Calu3 (cell line): ENCODE measurements at regions not wholly inside any gene's neighbourhood (a gene's known extent, or its start where the extent isn't known, plus 50 kb on each side); places are given as distances from the start of the nearest gene placed in this dataset.

Experiments
- BruUV-seq: library from RNA; stranded (reverse); fragments of 400-500 nt; replicated peaks from 2 replicates; lab custom pipeline; 2021; lab: Mats Ljungman, UMichigan
- CTCF ChIA-PET: fragments of 300-600 bp; sonication (Branson Sonifier 250); formaldehyde crosslinking; loops from one replicate; lab custom pipeline; 2022; ENCODE audit warnings: antibody characterized with exemption; lab: Charles Lee
- DNase-seq: peaks from one replicate; pipeline ENCODE4 v3.0.0; 2022
- H3K27ac Mint-ChIP-seq: one replicate; pipeline ENCODE4 v1.8.0; 2022; ENCODE audit warnings: mixed read lengths; ENCODE audit not compliant: unreplicated experiment
- H3K27me3 Mint-ChIP-seq: one replicate; pipeline ENCODE4 v1.8.0; 2022; ENCODE audit warnings: mixed read lengths; ENCODE audit not compliant: unreplicated experiment
- H3K36me3 Mint-ChIP-seq: one replicate; pipeline ENCODE4 v1.8.0; 2022; ENCODE audit warnings: mild to moderate bottlenecking, moderate library complexity, mixed read lengths; ENCODE audit not compliant: insufficient read depth, unreplicated experiment
- H3K4me1 Mint-ChIP-seq: one replicate; pipeline ENCODE4 v1.8.0; 2022; ENCODE audit warnings: mild to moderate bottlenecking, low read depth, mixed read lengths; ENCODE audit not compliant: unreplicated experiment
- H3K4me3 Mint-ChIP-seq: one replicate; pipeline ENCODE4 v1.8.0; 2022; ENCODE audit warnings: mild to moderate bottlenecking, low read depth, moderate library complexity, mixed read lengths; ENCODE audit not compliant: unreplicated experiment
- H3K9me3 Mint-ChIP-seq: one replicate; pipeline ENCODE4 v1.8.0; 2022; ENCODE audit warnings: low read depth, mixed read lengths; ENCODE audit not compliant: unreplicated experiment
- CTCF ChIP-seq: fragments of 200-600 bp; IDR thresholded peaks from one replicate; pipeline ENCODE4 v1.8.0; 2022; ENCODE audit warnings: antibody characterized with exemption; ENCODE audit not compliant: unreplicated experiment
- intact Hi-C: fragments of 100-400 bp; cut with micrococcal nuclease; formaldehyde crosslinking; loops from one replicate; pipeline ENCODE4 v1.10.0; 2022; ENCODE audit not compliant: unreplicated experiment

DNA sequence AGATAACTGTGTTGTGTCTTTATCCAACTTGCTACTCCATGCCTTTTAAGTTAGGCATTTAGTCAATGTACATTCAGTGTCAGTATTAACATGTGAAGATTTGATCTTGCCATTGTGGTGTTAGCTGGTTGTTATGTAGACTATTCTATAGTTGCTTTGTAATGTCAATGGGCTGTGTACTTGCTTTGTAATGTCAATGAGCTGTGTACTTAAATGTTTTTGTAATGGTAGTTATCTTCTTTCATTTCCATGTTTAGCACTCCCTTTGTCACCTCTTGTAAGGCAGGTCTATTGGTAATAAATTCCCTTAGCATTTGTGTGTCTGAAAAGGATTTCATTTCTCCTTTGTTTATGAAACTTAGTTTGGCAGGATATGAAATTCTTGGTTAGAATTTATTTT lies 53.4 kb downstream of the MC4R start:
- peaks cover 13% of the 10 kb centered on the region for H3K27me3 Mint-ChIP-seq
- intact Hi-C loops: no loop called here
- H3K36me3 Mint-ChIP-seq: no peaks in the 10 kb centered on the region
- CTCF ChIA-PET: no interaction called here
- H3K9me3 Mint-ChIP-seq: peaks cover 3% of the 10 kb centered on the region
- H3K27ac Mint-ChIP-seq: no peak overlapping the region
- no peaks in the 10 kb centered on the region for H3K4me1 Mint-ChIP-seq
- no peak for TF ChIP-seq CTCF
- no TSS peak for BruUV-seq
- H3K4me3 Mint-ChIP-seq: no peak overlapping the region
- no peak for DNase-seq

GRCh38 chr18:60311676-60312360 lies 60.8 kb downstream of the MC4R start:
- intact Hi-C loops: no loop called here
- Mint-ChIP-seq H3K27me3 (no peaks in the 10 kb centered on the region), H3K27ac (no peak overlapping the region), H3K4me1 (no peaks in the 10 kb centered on the region), H3K9me3 (no peaks in the 10 kb centered on the region), H3K36me3 (no peaks in the 10 kb centered on the region), H3K4me3 (no peak overlapping the region)
- BruUV-seq: no TSS peak
- CTCF ChIA-PET: no interaction called here
- DNase-seq: no peak
- no peak for TF ChIP-seq CTCF

DNA sequence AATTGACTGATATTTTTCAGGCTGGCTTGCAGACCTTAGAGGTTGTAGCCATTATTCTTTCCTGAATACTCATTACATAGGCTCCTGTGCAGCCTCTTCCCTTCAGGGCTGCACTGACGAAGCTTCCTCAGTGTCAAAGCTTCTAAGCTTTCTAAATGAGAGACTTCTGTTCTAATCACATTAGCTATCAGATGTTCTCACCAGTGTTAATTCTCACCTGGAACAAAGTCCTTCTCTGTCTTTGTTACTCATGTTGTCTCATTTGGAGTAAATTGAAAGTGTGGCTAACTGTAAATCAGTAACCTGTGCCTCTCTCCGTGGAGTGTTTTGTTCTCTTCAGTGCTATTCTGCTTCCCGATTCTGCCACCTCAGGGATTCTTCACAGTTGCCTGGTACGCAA lies 76.9 kb downstream of the MC4R start:
- intact Hi-C loops: no loop called here
- Mint-ChIP-seq H3K36me3 (no peaks in the 10 kb centered on the region), H3K4me3 (peak overlapping the region; percentile 47), H3K27ac (no peak overlapping the region), H3K27me3 (peaks cover 20% of the 10 kb centered on the region), H3K9me3 (no peaks in the 10 kb centered on the region), H3K4me1 (no peaks in the 10 kb centered on the region)
- no TSS peak for BruUV-seq
- TF ChIP-seq CTCF: no peak
- peak; percentile 6 for DNase-seq
- CTCF ChIA-PET: interaction anchor here (0.6 to 0.9 kb wide), 3 partner anchors 11 to 324 kb away, joined by 3 to 9 read pairs (median 5); no protein-coding TSS in a partner anchor

GRCh38 chr18:60292186-60292585 lies 80.4 kb downstream of the MC4R start:
- no peak for DNase-seq
- intact Hi-C loops: no loop called here
- Mint-ChIP-seq H3K4me1 (no peaks in the 10 kb centered on the region), H3K27ac (no peak overlapping the region), H3K36me3 (no peaks in the 10 kb centered on the region), H3K9me3 (no peaks in the 10 kb centered on the region), H3K27me3 (peaks cover 2% of the 10 kb centered on the region), H3K4me3 (no peak overlapping the region)
- TF ChIP-seq CTCF: no peak
- CTCF ChIA-PET: no interaction called here
- BruUV-seq: no TSS peak
